Mesenchymal stem cell (in vitro differentiated cells and primary cell): ENCODE measurements at regions not wholly inside any gene's neighbourhood (a gene's known extent, or its start where the extent isn't known, plus 50 kb on each side); places are given as distances from the start of the nearest gene placed in this dataset.

Experiments used
- DNase-seq: peaks from one replicate; pipeline ENCODE4 v3.0.0-alpha.2; 2013
- H2AFZ ChIP-seq: one replicate; pipeline ENCODE4 v1.6.1; 2013; ENCODE audit warnings: low read depth, mild to moderate bottlenecking, control low read depth, inconsistent platforms, low read length, moderate library complexity
- H2AK5ac ChIP-seq: 2 replicates; pipeline ENCODE4 v1.6.1; 2013; ENCODE audit warnings: low read length, moderate library complexity, mild to moderate bottlenecking, inconsistent platforms; ENCODE audit not compliant: severe bottlenecking
- H2BK120ac ChIP-seq: one replicate; pipeline ENCODE4 v1.6.1; 2013; ENCODE audit warnings: low read depth, mild to moderate bottlenecking, inconsistent platforms, low read length, moderate library complexity
- H2BK12ac ChIP-seq, 2 experiments: one replicate each; pipeline ENCODE4 v1.6.1; 2013; ENCODE audit warnings: inconsistent platforms in 2 of 2, low read length in 2 of 2, mild to moderate bottlenecking in 2 of 2, moderate library complexity in 2 of 2, control low read depth in 1 of 2
- H2BK15ac ChIP-seq: one replicate; pipeline ENCODE4 v1.6.1; 2013; ENCODE audit warnings: mild to moderate bottlenecking, low read depth, inconsistent platforms; ENCODE audit not compliant: poor library complexity, severe bottlenecking
- H2BK5ac ChIP-seq: 2 replicates; pipeline ENCODE4 v1.6.1; 2013; ENCODE audit warnings: low read depth, mild to moderate bottlenecking, low read length, control low read depth, inconsistent platforms; ENCODE audit not compliant: poor library complexity, severe bottlenecking
- H3K14ac ChIP-seq, 2 experiments: one replicate each; pipeline ENCODE4 v1.6.1; 2013; ENCODE audit warnings: inconsistent platforms in 2 of 2, low read length in 2 of 2, control low read depth in 1 of 2, mild to moderate bottlenecking in 1 of 2, moderate library complexity in 1 of 2
- H3K18ac ChIP-seq, 2 experiments: one replicate each; pipeline ENCODE4 v1.6.1; 2013; ENCODE audit warnings: inconsistent platforms in 2 of 2, low read length in 2 of 2, control low read depth in 1 of 2, low read depth in 1 of 2, mild to moderate bottlenecking in 1 of 2
- H3K23ac ChIP-seq, 2 experiments: one replicate each; pipeline ENCODE4 v1.6.1; 2013; ENCODE audit warnings: inconsistent platforms in 2 of 2, low read length in 2 of 2, mild to moderate bottlenecking in 2 of 2, moderate library complexity in 2 of 2, control low read depth in 1 of 2
- H3K27ac ChIP-seq: 2 replicates; pipeline ENCODE4 v1.5.1; 2013; ENCODE audit warnings: mild to moderate bottlenecking, moderate library complexity, low read length, control low read depth, inconsistent platforms; ENCODE audit not compliant: poor library complexity, severe bottlenecking
- H3K27me3 ChIP-seq, 2 experiments: 2 replicates each; pipeline versions ENCODE4 v1.6.1 to v1.7.0; 2013; ENCODE audit warnings: low read length in 2 of 2, mild to moderate bottlenecking in 2 of 2, moderate library complexity in 2 of 2, control low read depth in 1 of 2, inconsistent platforms in 1 of 2; ENCODE audit not compliant: control insufficient read depth in 1 of 2, insufficient read depth in 1 of 2
- H3K36me3 ChIP-seq, 2 experiments: 2 replicates each; pipeline versions ENCODE4 v1.6.1 to v1.7.0; 2013; ENCODE audit warnings: low read length in 2 of 2, control low read depth in 1 of 2, inconsistent platforms in 1 of 2, low read depth in 1 of 2, mild to moderate bottlenecking in 1 of 2; ENCODE audit not compliant: insufficient read depth in 2 of 2, control insufficient read depth in 1 of 2
- H3K4ac ChIP-seq, 2 experiments: one replicate each; pipeline ENCODE4 v1.6.1; 2013; ENCODE audit warnings: inconsistent platforms in 2 of 2, low read length in 2 of 2, mild to moderate bottlenecking in 2 of 2, moderate library complexity in 2 of 2, control low read depth in 1 of 2, low read depth in 1 of 2
- H3K4me1 ChIP-seq: 2 replicates; pipeline ENCODE4 v1.6.1; 2013; ENCODE audit warnings: low read depth, low read length, control low read depth; ENCODE audit not compliant: control insufficient read depth, insufficient read depth
- H3K4me2 ChIP-seq: 2 replicates; pipeline ENCODE4 v1.6.1; 2013; ENCODE audit warnings: low read length, mild to moderate bottlenecking, inconsistent platforms; ENCODE audit not compliant: poor library complexity, severe bottlenecking
- H3K4me3 ChIP-seq, 2 experiments: 2 replicates each; pipeline versions ENCODE4 v1.5.1 to v1.7.0; 2013; ENCODE audit warnings: low read length in 2 of 2, mild to moderate bottlenecking in 2 of 2, control low read depth in 1 of 2, low read depth in 1 of 2; ENCODE audit not compliant: insufficient read depth in 1 of 2
- H3K79me1 ChIP-seq: replicated peaks from 2 replicates; pipeline ENCODE4 v1.6.1; 2013; ENCODE audit warnings: mild to moderate bottlenecking, control low read depth, low read length, inconsistent platforms; ENCODE audit not compliant: poor library complexity, severe bottlenecking
- H3K9ac ChIP-seq: 2 replicates; pipeline ENCODE4 v1.7.0; 2013; ENCODE audit warnings: mild to moderate bottlenecking, low read length, moderate library complexity
- H3K9me3 ChIP-seq: 2 replicates; pipeline ENCODE4 v1.7.0; 2013; ENCODE audit warnings: mild to moderate bottlenecking, low read length; ENCODE audit not compliant: control insufficient read depth
- H4K8ac ChIP-seq: one replicate; pipeline ENCODE4 v1.6.1; 2013; ENCODE audit warnings: inconsistent platforms, mild to moderate bottlenecking, low read length, moderate library complexity
- H4K91ac ChIP-seq: one replicate; pipeline ENCODE4 v1.6.1; 2013; ENCODE audit warnings: mild to moderate bottlenecking, low read length, inconsistent platforms
- WGBS: methylation state at CpG from one replicate; pipeline ENCODE4 v1.1.7; 2013; ENCODE audit warnings: mixed read lengths; 5-methylcytosine and 5-hydroxymethylcytosine counted together

DNA sequence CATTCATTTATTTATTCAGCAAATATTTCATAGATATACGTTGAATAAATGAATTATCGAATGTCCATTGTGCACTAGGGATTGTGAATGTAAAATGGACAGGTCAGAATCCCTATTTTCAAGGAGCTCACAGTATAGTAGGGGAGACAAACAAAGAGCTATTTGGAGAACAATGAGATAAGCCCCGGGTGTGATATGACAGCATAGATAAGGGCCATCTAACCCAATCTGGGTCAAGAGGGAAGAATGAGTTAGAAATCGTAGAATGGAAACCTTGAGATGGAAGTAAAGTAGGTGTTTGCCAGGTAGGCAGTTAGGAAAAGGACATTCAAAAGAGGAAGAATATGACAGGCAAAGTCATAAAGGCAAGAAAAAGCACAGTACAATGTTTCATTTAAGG lies 132.2 kb upstream of the GOLGA6L4 start:
- no peak overlapping the region for H3K4me2 ChIP-seq
- no peak overlapping the region for H3K9ac ChIP-seq
- no peak overlapping the region for H2BK120ac ChIP-seq
- no peaks in the 10 kb centered on the region for H3K4me1 ChIP-seq
- no peak overlapping the region for H4K8ac ChIP-seq
- WGBS, result 76% methylated on average over 4 of the region's 4 CpGs
- no peak overlapping the region for H2BK15ac ChIP-seq
- H2BK12ac ChIP-seq, result no peak overlapping the region
- no peak overlapping the region for H2AK5ac ChIP-seq
- no peak overlapping the region for H3K23ac ChIP-seq
- no peak overlapping the region for H3K18ac ChIP-seq
- no peaks in the 10 kb centered on the region for H3K36me3 ChIP-seq
- no peak overlapping the region for H3K14ac ChIP-seq
- H2BK5ac ChIP-seq, result no peak overlapping the region
- no peak overlapping the region for H3K27ac ChIP-seq
- H3K79me1 ChIP-seq, result no peaks in the 10 kb centered on the region
- H3K4me3 ChIP-seq, result no peak overlapping the region
- no peak for DNase-seq
- H3K9me3 ChIP-seq, result no peaks in the 10 kb centered on the region
- H4K91ac ChIP-seq, result no peak overlapping the region
- H3K27me3 ChIP-seq, result peaks cover 0 to 5% of the 10 kb centered on the region in 2 experiments
- no peak overlapping the region for H3K4ac ChIP-seq
- H2AFZ ChIP-seq, result no peak overlapping the region

- Histone ChIP-seq H3K9ac (no peak overlapping the region), H3K4me1 (no peaks in the 10 kb centered on the region), H3K14ac (no peak overlapping the region), H3K27me3 (no peaks in the 10 kb centered on the region), H3K9me3 (no peaks in the 10 kb centered on the region), H3K79me1 (no peaks in the 10 kb centered on the region), H2BK12ac (no peak overlapping the region), H3K18ac (no peak overlapping the region), H3K4me3 (no peak overlapping the region), H3K36me3 (no peaks in the 10 kb centered on the region), H2BK5ac (no peak overlapping the region), H2AK5ac (no peak overlapping the region), H4K8ac (no peak overlapping the region), H2AFZ (no peak overlapping the region), H2BK120ac (no peak overlapping the region), H2BK15ac (no peak overlapping the region), H4K91ac (no peak overlapping the region), H3K4me2 (no peak overlapping the region), H3K27ac (no peak overlapping the region), H3K23ac (no peak overlapping the region), H3K4ac (no peak overlapping the region)
- no peak for DNase-seq
- 55% methylated on average over 1 of the region's 3 CpGs for WGBS
These were observed 130.7 kb upstream of the GOLGA6L4 start for GRCh38 chr15:84104853-84105252.

- no peak overlapping the region for H3K9ac ChIP-seq
- no peak overlapping the region for H4K8ac ChIP-seq
- no peak overlapping the region for H3K4ac ChIP-seq
- no peaks in the 10 kb centered on the region for H3K9me3 ChIP-seq
- no peak overlapping the region for H2AK5ac ChIP-seq
- H2BK15ac ChIP-seq, result no peak overlapping the region
- no peaks in the 10 kb centered on the region for H3K27me3 ChIP-seq
- no peak overlapping the region for H3K14ac ChIP-seq
- no peak overlapping the region for H2BK120ac ChIP-seq
- no peaks in the 10 kb centered on the region for H3K79me1 ChIP-seq
- no peak overlapping the region for H2BK5ac ChIP-seq
- H3K27ac ChIP-seq, result no peak overlapping the region
- H4K91ac ChIP-seq, result no peak overlapping the region
- H3K18ac ChIP-seq, result no peak overlapping the region
- H3K4me1 ChIP-seq, result no peaks in the 10 kb centered on the region
- no peak overlapping the region for H3K4me2 ChIP-seq
- no peak overlapping the region for H3K23ac ChIP-seq
- no peak overlapping the region for H2AFZ ChIP-seq
- DNase-seq, result peak; percentile 11
- no peaks in the 10 kb centered on the region for H3K36me3 ChIP-seq
- no peak overlapping the region for H3K4me3 ChIP-seq
- H2BK12ac ChIP-seq, result no peak overlapping the region
- WGBS, result 100% methylated on average over 1 of the region's 2 CpGs
These were observed 126.8 kb upstream of the GOLGA6L4 start for GRCh38 chr15:84108728-84109127.

GRCh38 chr15:84111575-84111974 lies 124.0 kb upstream of the GOLGA6L4 start:
- no peak overlapping the region for H3K14ac ChIP-seq
- H3K4me3 ChIP-seq, result no peak overlapping the region
- H3K27ac ChIP-seq, result no peak overlapping the region
- H2AFZ ChIP-seq, result no peak overlapping the region
- no peak overlapping the region for H4K8ac ChIP-seq
- no peak overlapping the region for H2BK15ac ChIP-seq
- no peak overlapping the region for H2BK5ac ChIP-seq
- no peak overlapping the region for H2BK12ac ChIP-seq
- no peak overlapping the region for H2AK5ac ChIP-seq
- peak; percentile 11 for DNase-seq
- no peak overlapping the region for H3K4me2 ChIP-seq
- no peak overlapping the region for H3K18ac ChIP-seq
- H3K9me3 ChIP-seq, result no peaks in the 10 kb centered on the region
- no peak overlapping the region for H2BK120ac ChIP-seq
- H3K9ac ChIP-seq, result no peak overlapping the region
- H3K4ac ChIP-seq, result no peak overlapping the region
- H3K79me1 ChIP-seq, result no peaks in the 10 kb centered on the region
- 100% methylated on average over 1 of the region's 2 CpGs for WGBS
- H3K36me3 ChIP-seq, result no peaks in the 10 kb centered on the region
- no peak overlapping the region for H3K23ac ChIP-seq
- H4K91ac ChIP-seq, result no peak overlapping the region
- no peaks in the 10 kb centered on the region for H3K27me3 ChIP-seq
- no peaks in the 10 kb centered on the region for H3K4me1 ChIP-seq
